ENCODE measurements at regions not wholly inside any gene's neighbourhood (a gene's known extent, or its start where the extent isn't known, plus 50 kb on each side); places are given as distances from the start of the nearest gene placed in this dataset.

- ATAC-seq (ENCODE audit: low read depth): no peak
- Histone ChIP-seq H3K79me2 (ENCODE audit: control insufficient read depth, insufficient read depth, low read length) (no peaks in the 10 kb centered on the region), H2AFZ (ENCODE audit: insufficient read depth, low read depth, low read length, poor library complexity, severe bottlenecking) (no peak overlapping the region), H3K4me1 (ENCODE audit: control insufficient read depth in 2 of 2, insufficient read depth in 2 of 2, low read length in 2 of 2) (no peaks in the 10 kb centered on the region), H3K9ac (ENCODE audit: low read length) (no peak overlapping the region), H3K36me3 (replicated peaks in 1 of 2; ENCODE audit: control extremely low read depth in 1 of 2, control insufficient read depth in 1 of 2, extremely low read depth in 1 of 2, insufficient read depth in 2 of 2, low read length in 1 of 2) (no peaks in the 10 kb centered on the region), H3K9me3 (ENCODE audit: control extremely low read depth in 1 of 3, control insufficient read depth in 2 of 3, insufficient read depth in 1 of 3, low read length in 2 of 3) (no peaks in the 10 kb centered on the region), H3K27me3 (replicated peaks in 1 of 4; ENCODE audit: control extremely low read depth in 1 of 4, control insufficient read depth in 3 of 4, insufficient read depth in 4 of 4, low read length in 3 of 4) (no peaks in the 10 kb centered on the region), H4K20me1 (ENCODE audit: control insufficient read depth, insufficient read depth, low read length, poor library complexity, severe bottlenecking) (no peaks in the 10 kb centered on the region), H3K4me3 (ENCODE audit: control extremely low read depth in 1 of 5, extremely low read depth in 1 of 5, insufficient read depth in 1 of 5, low read depth in 2 of 5, low read length in 4 of 5) (no peak overlapping the region), H3K27ac (ENCODE audit: low read length in 2 of 2) (no peak overlapping the region), H3K4me2 (replicated peaks; ENCODE audit: low read depth, low read length, poor library complexity, severe bottlenecking) (no peak overlapping the region)
- Mint-ChIP-seq H3K4me1 (no peaks in the 10 kb centered on the region), H3K9me3 (ENCODE audit: insufficient read depth) (no peaks in the 10 kb centered on the region), H3K27ac (no peak overlapping the region), H3K27me3 (peaks cover 6% of the 10 kb centered on the region), H3K4me3 (no peak overlapping the region)
- 95% methylated on average over 4 of the region's 4 CpGs for WGBS (ENCODE audit: insufficient coverage)
- DNase-seq: no peak
- ChIA-PET CTCF (interaction anchor here (0.7 kb wide), 2 partner anchors 149 to 1021 kb away, joined by 3 read pairs; no protein-coding TSS in a partner anchor), POLR2A (interaction anchor here (0.6 kb wide), 1 partner anchor 150 kb away, joined by 8 read pairs; no protein-coding TSS in a partner anchor)
- no peak for TF ChIP-seq CTCF (IDR thresholded peaks at IDR 0.05)
- no peak for TF ChIP-seq EZH2 (IDR thresholded peaks at IDR 0.05; ENCODE audit: borderline replicate concordance, insufficient read depth, low read depth, low read length, poor library complexity, severe bottlenecking)
- intact Hi-C loops (cut with micrococcal nuclease): no loop called here
Measured at GRCh38 chr7:131646203-131646602, 89.8 kb upstream of the PODXL start.

GRCh38 chr7:131642429-131642828, 86.0 kb upstream of the PODXL start:
- Histone ChIP-seq H3K4me1 (ENCODE audit: control insufficient read depth in 2 of 2, insufficient read depth in 2 of 2, low read length in 2 of 2) (no peaks in the 10 kb centered on the region), H3K27me3 (replicated peaks in 1 of 4; ENCODE audit: control extremely low read depth in 1 of 4, control insufficient read depth in 3 of 4, insufficient read depth in 4 of 4, low read length in 3 of 4) (peaks cover 0 to 2% (median 0%) of the 10 kb centered on the region in 4 experiments), H4K20me1 (ENCODE audit: control insufficient read depth, insufficient read depth, low read length, poor library complexity, severe bottlenecking) (no peaks in the 10 kb centered on the region), H3K79me2 (ENCODE audit: control insufficient read depth, insufficient read depth, low read length) (no peaks in the 10 kb centered on the region), H2AFZ (ENCODE audit: insufficient read depth, low read depth, low read length, poor library complexity, severe bottlenecking) (no peak overlapping the region), H3K27ac (ENCODE audit: low read length in 2 of 2) (no peak overlapping the region), H3K4me2 (replicated peaks; ENCODE audit: low read depth, low read length, poor library complexity, severe bottlenecking) (no peak overlapping the region), H3K9ac (ENCODE audit: low read length) (no peak overlapping the region), H3K36me3 (replicated peaks in 1 of 2; ENCODE audit: control extremely low read depth in 1 of 2, control insufficient read depth in 1 of 2, extremely low read depth in 1 of 2, insufficient read depth in 2 of 2, low read length in 1 of 2) (no peaks in the 10 kb centered on the region), H3K9me3 (ENCODE audit: control extremely low read depth in 1 of 3, control insufficient read depth in 2 of 3, insufficient read depth in 1 of 3, low read length in 2 of 3) (peaks cover 0 to 4% (median 0%) of the 10 kb centered on the region in 3 donors), H3K4me3 (ENCODE audit: control extremely low read depth in 1 of 5, extremely low read depth in 1 of 5, insufficient read depth in 1 of 5, low read depth in 2 of 5, low read length in 4 of 5) (no peak overlapping the region)
- DNase-seq (no peak), ATAC-seq (ENCODE audit: low read depth) (no peak)
- TF ChIP-seq EZH2 (IDR thresholded peaks at IDR 0.05; ENCODE audit: borderline replicate concordance, insufficient read depth, low read depth, low read length, poor library complexity, severe bottlenecking) (no peak), CTCF (IDR thresholded peaks at IDR 0.05) (no peak)
- ChIA-PET POLR2A (no interaction called here), CTCF (interaction anchor here (1.1 kb wide), 1 partner anchor 13 kb away, joined by 3 read pairs; no protein-coding TSS in a partner anchor)
- no peak overlapping the region for H3K4me3 Mint-ChIP-seq
- intact Hi-C loops (cut with micrococcal nuclease): no loop called here
- H3K27ac Mint-ChIP-seq: no peak overlapping the region
- peaks cover 8% of the 10 kb centered on the region for H3K27me3 Mint-ChIP-seq
- H3K4me1 Mint-ChIP-seq: no peaks in the 10 kb centered on the region
- WGBS (ENCODE audit: insufficient coverage): 23% methylated on average over 1 of the region's 3 CpGs
- H3K9me3 Mint-ChIP-seq (ENCODE audit: insufficient read depth): no peaks in the 10 kb centered on the region
